ENCODE measurements at regions not wholly inside any gene's neighbourhood (a gene's known extent, or its start where the extent isn't known, plus 50 kb on each side); places are given as distances from the start of the nearest gene placed in this dataset.

GRCh38 chr3:112742934-112743333 is 102.0 kb upstream of the CCDC80 start:
- ATAC-seq (no peak), DNase-seq (no peak)
- H3K36me3 ChIP-seq (ENCODE audit: low read depth, low read length), result no peaks in the 10 kb centered on the region
- H3F3A ChIP-seq (ENCODE audit: low read length, unreplicated experiment), result no peaks in the 10 kb centered on the region
- H3K9me2 ChIP-seq (replicated peaks; ENCODE audit: low read length), result no peaks in the 10 kb centered on the region
- no peak overlapping the region for H2AFZ ChIP-seq (ENCODE audit: low read length)
- H4K20me1 ChIP-seq (ENCODE audit: low read length), result no peaks in the 10 kb centered on the region
- peaks cover 13% of the 10 kb centered on the region for H3K4me1 ChIP-seq (ENCODE audit: insufficient read depth, low read length)
- intact Hi-C loops (cut with micrococcal nuclease), result no loop called here
- no peaks in the 10 kb centered on the region for H3K79me2 ChIP-seq (ENCODE audit: low read length)
- H3K9me3 ChIP-seq (ENCODE audit: low read length), result no peaks in the 10 kb centered on the region
- TF ChIP-seq EZH2 (IDR thresholded peaks at IDR 0.05; ENCODE audit: low read length, unreplicated experiment) (no peak), CTCF (conservative IDR thresholded peaks at IDR 0.05; ENCODE audit: low read depth, low read length) (no peak), EZH2phosphoT487 (IDR thresholded peaks at IDR 0.05; ENCODE audit: borderline replicate concordance, low read length) (no peak)
- H3K4me2 ChIP-seq (ENCODE audit: low read length), result no peak overlapping the region
- H3K9ac ChIP-seq (ENCODE audit: low read length), result no peak overlapping the region
- CTCF ChIA-PET, result no interaction called here
- H3K27ac ChIP-seq (ENCODE audit: low read length), result no peak overlapping the region
- POLR2A ChIA-PET (ENCODE audit: unreplicated experiment), result no interaction called here
- BruUV-seq (replicated peaks), result no TSS peak
- no peaks in the 10 kb centered on the region for H3K27me3 ChIP-seq (ENCODE audit: low read length)
- H3K4me3 ChIP-seq (ENCODE audit: low read length), result no peak overlapping the region

GRCh38 chr3:112741983-112742382 is 101.0 kb upstream of the CCDC80 start:
- DNase-seq (no peak), ATAC-seq (no peak)
- intact Hi-C loops (cut with micrococcal nuclease), result no loop called here
- H3K79me2 ChIP-seq (ENCODE audit: low read length), result no peaks in the 10 kb centered on the region
- POLR2A ChIA-PET (ENCODE audit: unreplicated experiment), result no interaction called here
- no peaks in the 10 kb centered on the region for H3F3A ChIP-seq (ENCODE audit: low read length, unreplicated experiment)
- no peaks in the 10 kb centered on the region for H3K36me3 ChIP-seq (ENCODE audit: low read depth, low read length)
- no peak overlapping the region for H3K9ac ChIP-seq (ENCODE audit: low read length)
- no peak overlapping the region for H3K27ac ChIP-seq (ENCODE audit: low read length)
- TF ChIP-seq CTCF (conservative IDR thresholded peaks at IDR 0.05; ENCODE audit: low read depth, low read length) (no peak), EZH2 (IDR thresholded peaks at IDR 0.05; ENCODE audit: low read length, unreplicated experiment) (no peak), EZH2phosphoT487 (IDR thresholded peaks at IDR 0.05; ENCODE audit: borderline replicate concordance, low read length) (no peak)
- no peaks in the 10 kb centered on the region for H3K9me2 ChIP-seq (replicated peaks; ENCODE audit: low read length)
- no peaks in the 10 kb centered on the region for H3K9me3 ChIP-seq (ENCODE audit: low read length)
- CTCF ChIA-PET, result no interaction called here
- H2AFZ ChIP-seq (ENCODE audit: low read length), result no peak overlapping the region
- H3K4me1 ChIP-seq (ENCODE audit: insufficient read depth, low read length), result peaks cover 11% of the 10 kb centered on the region
- no peak overlapping the region for H3K4me3 ChIP-seq (ENCODE audit: low read length)
- no peak overlapping the region for H3K4me2 ChIP-seq (ENCODE audit: low read length)
- no peaks in the 10 kb centered on the region for H3K27me3 ChIP-seq (ENCODE audit: low read length)
- H4K20me1 ChIP-seq (ENCODE audit: low read length), result no peaks in the 10 kb centered on the region
- no TSS peak for BruUV-seq (replicated peaks)

- Histone ChIP-seq H2AFZ (ENCODE audit: low read length) (no peak overlapping the region), H3K27ac (ENCODE audit: low read length) (no peak overlapping the region), H3K4me3 (ENCODE audit: low read length) (no peak overlapping the region), H3K9ac (ENCODE audit: low read length) (no peak overlapping the region), H3K36me3 (ENCODE audit: low read depth, low read length) (no peaks in the 10 kb centered on the region), H3K9me3 (ENCODE audit: low read length) (no peaks in the 10 kb centered on the region), H3F3A (ENCODE audit: low read length, unreplicated experiment) (no peaks in the 10 kb centered on the region), H3K4me2 (ENCODE audit: low read length) (no peak overlapping the region), H3K27me3 (ENCODE audit: low read length) (no peaks in the 10 kb centered on the region), H4K20me1 (ENCODE audit: low read length) (no peaks in the 10 kb centered on the region), H3K9me2 (replicated peaks; ENCODE audit: low read length) (no peaks in the 10 kb centered on the region), H3K4me1 (ENCODE audit: insufficient read depth, low read length) (peaks cover 11% of the 10 kb centered on the region), H3K79me2 (ENCODE audit: low read length) (no peaks in the 10 kb centered on the region)
- no peak for TF ChIP-seq CTCF (conservative IDR thresholded peaks at IDR 0.05; ENCODE audit: low read depth, low read length)
- no peak for TF ChIP-seq EZH2 (IDR thresholded peaks at IDR 0.05; ENCODE audit: low read length, unreplicated experiment)
- TF ChIP-seq EZH2phosphoT487 (IDR thresholded peaks at IDR 0.05; ENCODE audit: borderline replicate concordance, low read length), result no peak
- POLR2A ChIA-PET (ENCODE audit: unreplicated experiment), result no interaction called here
- CTCF ChIA-PET, result no interaction called here
- ATAC-seq (no peak), DNase-seq (no peak)
- intact Hi-C loops (cut with micrococcal nuclease), result no loop called here
- no TSS peak for BruUV-seq (replicated peaks)
These were observed 99.9 kb upstream of the CCDC80 start for GRCh38 chr3:112740835-112741234.
